Neural progenitor cell (in vitro differentiated cells): ENCODE measurements at regions not wholly inside any gene's neighbourhood (a gene's known extent, or its start where the extent isn't known, plus 50 kb on each side); places are given as distances from the start of the nearest gene placed in this dataset.

Source experiments
- CTCF ChIP-seq: fragments of 200-600 bp; sonication (generic); IDR thresholded peaks from 2 replicates; pipeline ENCODE4 v1.5.1; 2017; ENCODE audit warnings: antibody characterized with exemption, mild to moderate bottlenecking
- EZH2 ChIP-seq: fragments of 200-600 bp; sonication (generic); IDR thresholded peaks from 2 replicates; pipeline ENCODE4 v1.6.1; 2017; ENCODE audit warnings: antibody characterized with exemption, mild to moderate bottlenecking, moderate library complexity
- EZH2phosphoT487 ChIP-seq: fragments of 200-600 bp; sonication (generic); IDR thresholded peaks from 2 replicates; pipeline ENCODE4 v1.6.1; 2017; ENCODE audit warnings: antibody characterized with exemption

DNA sequence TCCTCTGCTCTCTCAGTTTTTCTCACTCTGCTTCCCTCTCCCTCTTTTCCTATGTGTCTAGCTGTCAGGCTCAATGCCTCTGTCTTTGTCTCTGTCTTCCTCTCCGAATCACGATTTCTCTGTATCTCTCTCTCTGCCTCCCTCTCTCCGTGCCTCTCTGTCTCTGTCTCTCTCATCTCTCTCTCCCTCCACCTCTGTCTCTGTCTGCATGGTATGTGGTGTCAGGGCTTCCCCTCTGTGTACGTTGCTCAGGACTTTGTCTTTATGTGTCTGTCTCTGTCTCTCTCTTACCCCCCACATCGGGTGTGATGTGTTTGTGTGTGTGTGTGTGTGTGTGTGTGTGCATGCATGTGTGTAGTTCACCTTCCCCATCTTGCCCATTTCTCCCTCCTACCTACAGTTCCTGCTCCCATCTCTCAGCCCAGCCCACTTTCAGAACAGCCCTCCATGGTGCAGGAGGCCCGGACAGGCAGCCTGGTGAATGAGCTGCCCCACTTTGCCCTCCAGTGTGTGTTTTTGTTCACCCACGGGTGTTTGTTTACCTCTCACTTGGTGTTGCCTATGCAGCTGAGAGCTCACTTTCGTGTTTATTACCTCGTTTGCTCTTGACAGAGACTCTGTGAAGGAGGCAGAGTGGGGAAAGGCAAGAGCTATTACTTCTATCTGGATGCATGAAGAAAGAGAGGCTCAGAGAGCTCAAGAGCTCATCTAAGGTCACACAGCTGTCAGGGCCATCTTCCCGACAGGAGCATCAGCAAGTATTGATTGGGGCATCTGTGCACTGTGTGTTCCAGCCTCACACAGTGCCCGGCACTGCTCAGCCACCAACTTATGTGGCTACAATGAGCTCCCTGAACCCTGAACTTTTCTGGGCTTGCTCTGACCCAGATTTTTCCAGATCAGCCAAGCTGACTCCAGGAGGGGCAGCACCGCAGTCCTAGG, 163.5 kb upstream of the ZMIZ1 start:
- TF ChIP-seq CTCF (no peak), EZH2 (no peak), EZH2phosphoT487 (no peak)
